ENCODE measurements at regions not wholly inside any gene's neighbourhood (a gene's known extent, or its start where the extent isn't known, plus 50 kb on each side); places are given as distances from the start of the nearest gene placed in this dataset.
A peak's percentile ranks its signal among the peaks of the same experiment; 100 is the strongest.

GRCh38 chr5:110251366-110251765 is 475.1 kb downstream of the TMEM232 start:
- Histone ChIP-seq H3K27ac (ENCODE audit: poor library complexity, severe bottlenecking) (no peak overlapping the region), H3K36me3 (ENCODE audit: low read depth) (no peaks in the 10 kb centered on the region), H3K9me3 (ENCODE audit: severe bottlenecking) (no peaks in the 10 kb centered on the region), H3K4me1 (ENCODE audit: insufficient read depth, poor library complexity, severe bottlenecking) (no peaks in the 10 kb centered on the region), H3K4me3 (ENCODE audit: severe bottlenecking) (no peak overlapping the region), H3K27me3 (ENCODE audit: insufficient read depth, poor library complexity, severe bottlenecking) (peaks cover 3% of the 10 kb centered on the region)
- TF ChIP-seq CTCF (IDR thresholded peaks at IDR 0.05; ENCODE audit: poor library complexity, severe bottlenecking) = no peak
- no peak for ATAC-seq (ENCODE audit: low read depth)
- DNase-seq (ENCODE audit: low spot score) = no peak

- H3K4me3 ChIP-seq (ENCODE audit: severe bottlenecking) = no peak overlapping the region
- no peak for ATAC-seq (ENCODE audit: low read depth)
- no peaks in the 10 kb centered on the region for H3K4me1 ChIP-seq (ENCODE audit: insufficient read depth, poor library complexity, severe bottlenecking)
- no peak for DNase-seq (ENCODE audit: low spot score)
- TF ChIP-seq CTCF (IDR thresholded peaks at IDR 0.05; ENCODE audit: poor library complexity, severe bottlenecking) = no peak
- no peaks in the 10 kb centered on the region for H3K36me3 ChIP-seq (ENCODE audit: low read depth)
- no peak overlapping the region for H3K27ac ChIP-seq (ENCODE audit: poor library complexity, severe bottlenecking)
- peaks cover 3% of the 10 kb centered on the region for H3K27me3 ChIP-seq (ENCODE audit: insufficient read depth, poor library complexity, severe bottlenecking)
- no peaks in the 10 kb centered on the region for H3K9me3 ChIP-seq (ENCODE audit: severe bottlenecking)
Measured at GRCh38 chr5:110255194-110255593, 471.3 kb downstream of the TMEM232 start.

GRCh38 chr5:110256298-110256697 is 470.2 kb downstream of the TMEM232 start:
- no peak for ATAC-seq (ENCODE audit: low read depth)
- H3K36me3 ChIP-seq (ENCODE audit: low read depth) = no peaks in the 10 kb centered on the region
- no peak overlapping the region for H3K4me3 ChIP-seq (ENCODE audit: severe bottlenecking)
- no peak for TF ChIP-seq CTCF (IDR thresholded peaks at IDR 0.05; ENCODE audit: poor library complexity, severe bottlenecking)
- H3K27ac ChIP-seq (ENCODE audit: poor library complexity, severe bottlenecking) = no peak overlapping the region
- H3K27me3 ChIP-seq (ENCODE audit: insufficient read depth, poor library complexity, severe bottlenecking) = peaks cover 3% of the 10 kb centered on the region
- no peaks in the 10 kb centered on the region for H3K9me3 ChIP-seq (ENCODE audit: severe bottlenecking)
- H3K4me1 ChIP-seq (ENCODE audit: insufficient read depth, poor library complexity, severe bottlenecking) = no peaks in the 10 kb centered on the region
- DNase-seq (ENCODE audit: low spot score) = no peak

- no peaks in the 10 kb centered on the region for H3K9me3 ChIP-seq (ENCODE audit: severe bottlenecking)
- no peaks in the 10 kb centered on the region for H3K4me1 ChIP-seq (ENCODE audit: insufficient read depth, poor library complexity, severe bottlenecking)
- no peaks in the 10 kb centered on the region for H3K36me3 ChIP-seq (ENCODE audit: low read depth)
- ATAC-seq (ENCODE audit: low read depth) (no peak), DNase-seq (ENCODE audit: low spot score) (no peak)
- TF ChIP-seq CTCF (IDR thresholded peaks at IDR 0.05; ENCODE audit: poor library complexity, severe bottlenecking) = no peak
- H3K27me3 ChIP-seq (ENCODE audit: insufficient read depth, poor library complexity, severe bottlenecking) = no peaks in the 10 kb centered on the region
- no peak overlapping the region for H3K27ac ChIP-seq (ENCODE audit: poor library complexity, severe bottlenecking)
- no peak overlapping the region for H3K4me3 ChIP-seq (ENCODE audit: severe bottlenecking)
Measured at GRCh38 chr5:110257971-110258370, 468.5 kb downstream of the TMEM232 start.

- TF ChIP-seq CTCF (IDR thresholded peaks at IDR 0.05; ENCODE audit: poor library complexity, severe bottlenecking) = no peak
- H3K4me1 ChIP-seq (ENCODE audit: insufficient read depth, poor library complexity, severe bottlenecking) = no peaks in the 10 kb centered on the region
- DNase-seq (ENCODE audit: low spot score) (no peak), ATAC-seq (ENCODE audit: low read depth) (peak; percentile 97)
- H3K9me3 ChIP-seq (ENCODE audit: severe bottlenecking) = no peaks in the 10 kb centered on the region
- H3K4me3 ChIP-seq (ENCODE audit: severe bottlenecking) = no peak overlapping the region
- H3K36me3 ChIP-seq (ENCODE audit: low read depth) = no peaks in the 10 kb centered on the region
- no peaks in the 10 kb centered on the region for H3K27me3 ChIP-seq (ENCODE audit: insufficient read depth, poor library complexity, severe bottlenecking)
- no peak overlapping the region for H3K27ac ChIP-seq (ENCODE audit: poor library complexity, severe bottlenecking)
Measured at GRCh38 chr5:110258460-110259216, 467.8 kb downstream of the TMEM232 start.

Measured in RWPE2 (cell line).